ENCODE measurements at regions not wholly inside any gene's neighbourhood (a gene's known extent, or its start where the extent isn't known, plus 50 kb on each side); places are given as distances from the start of the nearest gene placed in this dataset.

DNA sequence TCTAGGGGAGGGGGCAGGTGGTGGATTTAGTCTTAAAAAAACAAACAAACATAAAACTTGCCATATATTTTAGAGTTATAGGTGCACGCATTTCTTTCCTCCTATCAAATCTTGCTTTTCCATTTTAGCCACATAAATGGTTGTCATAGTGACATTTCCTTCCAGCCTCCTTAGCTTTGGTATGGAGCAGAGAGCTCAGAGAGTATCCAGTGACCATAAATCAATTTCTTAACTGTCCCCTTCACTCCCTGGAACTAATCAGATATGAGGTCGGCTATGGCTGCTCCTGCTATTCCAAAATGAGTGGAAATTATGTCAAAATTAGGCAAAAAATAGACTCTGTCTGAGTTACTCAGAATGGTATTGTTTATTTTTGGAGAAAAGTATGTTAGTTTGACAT is 164.5 kb downstream of the EBLN2 start:
- Mint-ChIP-seq H3K27ac (ENCODE audit: unreplicated experiment) (no peak overlapping the region), H3K4me1 (ENCODE audit: low read depth, unreplicated experiment) (no peaks in the 10 kb centered on the region), H3K27me3 (ENCODE audit: insufficient read depth, unreplicated experiment) (peaks cover 3% of the 10 kb centered on the region), H3K9me3 (ENCODE audit: unreplicated experiment) (no peaks in the 10 kb centered on the region), H3K36me3 (ENCODE audit: insufficient read depth, unreplicated experiment) (no peaks in the 10 kb centered on the region), H3K4me3 (ENCODE audit: unreplicated experiment) (no peak overlapping the region)
- no peak for DNase-seq
- intact Hi-C loops (cut with micrococcal nuclease; ENCODE audit: unreplicated experiment), result no loop called here
- POLR2A ChIA-PET, result no interaction called here
- Histone ChIP-seq H3K27me3 (replicated peaks; ENCODE audit: control insufficient read depth, insufficient read depth, low read length) (no peaks in the 10 kb centered on the region), H3K4me3 (ENCODE audit: low read depth, low read length) (no peak overlapping the region), H3K4me1 (no peaks in the 10 kb centered on the region), H3K9me3 (no peaks in the 10 kb centered on the region), H3K36me3 (ENCODE audit: control insufficient read depth, insufficient read depth, low read length) (no peaks in the 10 kb centered on the region)
- no TSS peak for BruUV-seq (replicated peaks)
- CTCF ChIA-PET, result no interaction called here
- TF ChIP-seq CTCF (IDR thresholded peaks at IDR 0.05; ENCODE audit: insufficient read depth in 1 of 2, low read depth in 1 of 2, low read length in 1 of 2, severe bottlenecking in 1 of 2, unreplicated experiment in 1 of 2), result no peak

DNA sequence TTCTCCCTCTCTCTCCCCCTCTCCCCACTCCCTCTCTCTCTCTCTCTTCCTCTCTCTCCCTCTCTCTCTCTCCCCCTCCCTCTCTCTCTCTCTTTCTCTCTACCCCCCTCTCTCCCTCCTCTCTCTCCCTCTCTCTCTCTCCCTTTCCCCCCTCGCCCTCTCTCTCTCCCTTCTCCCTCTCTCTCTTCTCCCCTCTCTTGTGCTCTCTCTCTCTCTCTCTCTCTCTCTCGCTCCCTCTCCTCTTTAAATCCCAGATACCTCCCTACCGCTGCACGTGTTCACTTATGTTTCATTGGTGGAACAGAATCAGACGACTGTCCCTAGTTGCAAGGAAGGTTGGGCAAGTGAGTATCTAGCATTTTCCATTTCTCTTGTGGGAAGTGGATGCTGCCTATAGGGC is 166.5 kb downstream of the EBLN2 start:
- no peaks in the 10 kb centered on the region; the same call in 1 of the 2 replicates for H3K27me3 ChIP-seq (replicated peaks; ENCODE audit: control insufficient read depth, insufficient read depth, low read length)
- CTCF ChIA-PET, result no interaction called here

GRCh38 chr3:73228437-73228836 is 167.0 kb downstream of the EBLN2 start:
- no peak overlapping the region for H3K4me3 Mint-ChIP-seq (ENCODE audit: unreplicated experiment)
- no peak overlapping the region for H3K4me3 ChIP-seq (ENCODE audit: low read depth, low read length)
- H3K9me3 Mint-ChIP-seq (ENCODE audit: unreplicated experiment), result no peaks in the 10 kb centered on the region
- no peaks in the 10 kb centered on the region for H3K36me3 Mint-ChIP-seq (ENCODE audit: insufficient read depth, unreplicated experiment)
- no peaks in the 10 kb centered on the region for H3K4me1 ChIP-seq
- no peaks in the 10 kb centered on the region for H3K27me3 Mint-ChIP-seq (ENCODE audit: insufficient read depth, unreplicated experiment)
- TF ChIP-seq CTCF (IDR thresholded peaks at IDR 0.05; ENCODE audit: insufficient read depth in 1 of 2, low read depth in 1 of 2, low read length in 1 of 2, severe bottlenecking in 1 of 2, unreplicated experiment in 1 of 2), result no peak
- no peaks in the 10 kb centered on the region for H3K36me3 ChIP-seq (ENCODE audit: control insufficient read depth, insufficient read depth, low read length)
- no peaks in the 10 kb centered on the region; the same call in 1 of the 2 replicates for H3K27me3 ChIP-seq (replicated peaks; ENCODE audit: control insufficient read depth, insufficient read depth, low read length)
- H3K9me3 ChIP-seq, result no peaks in the 10 kb centered on the region
- no TSS peak for BruUV-seq (replicated peaks)
- no peaks in the 10 kb centered on the region for H3K4me1 Mint-ChIP-seq (ENCODE audit: low read depth, unreplicated experiment)
- no peak for DNase-seq
- H3K27ac Mint-ChIP-seq (ENCODE audit: unreplicated experiment), result no peak overlapping the region
- intact Hi-C loops (cut with micrococcal nuclease; ENCODE audit: unreplicated experiment), result no loop called here
- ChIA-PET POLR2A (no interaction called here), CTCF (no interaction called here)

More for the DNA sequence above, 166.5 kb downstream of the EBLN2 start:
- POLR2A ChIA-PET, result no interaction called here
- BruUV-seq (replicated peaks), result no TSS peak
- Histone ChIP-seq H3K4me1 (no peaks in the 10 kb centered on the region), H3K4me3 (ENCODE audit: low read depth, low read length) (no peak overlapping the region), H3K36me3 (ENCODE audit: control insufficient read depth, insufficient read depth, low read length) (no peaks in the 10 kb centered on the region), H3K9me3 (no peaks in the 10 kb centered on the region)
- intact Hi-C loops (cut with micrococcal nuclease; ENCODE audit: unreplicated experiment), result no loop called here
- no peak overlapping the region for H3K4me3 Mint-ChIP-seq (ENCODE audit: unreplicated experiment)
- H3K36me3 Mint-ChIP-seq (ENCODE audit: insufficient read depth, unreplicated experiment), result no peaks in the 10 kb centered on the region
- H3K27ac Mint-ChIP-seq (ENCODE audit: unreplicated experiment), result no peak overlapping the region
- no peaks in the 10 kb centered on the region for H3K4me1 Mint-ChIP-seq (ENCODE audit: low read depth, unreplicated experiment)
- H3K9me3 Mint-ChIP-seq (ENCODE audit: unreplicated experiment), result no peaks in the 10 kb centered on the region
- no peak for DNase-seq
- TF ChIP-seq CTCF (IDR thresholded peaks at IDR 0.05; ENCODE audit: insufficient read depth in 1 of 2, low read depth in 1 of 2, low read length in 1 of 2, severe bottlenecking in 1 of 2, unreplicated experiment in 1 of 2), result no peak
- no peaks in the 10 kb centered on the region for H3K27me3 Mint-ChIP-seq (ENCODE audit: insufficient read depth, unreplicated experiment)

All from Caco-2 (cell line).